ENCODE measurements at regions not wholly inside any gene's neighbourhood (a gene's known extent, or its start where the extent isn't known, plus 50 kb on each side); places are given as distances from the start of the nearest gene placed in this dataset.
A peak's percentile ranks its signal among the peaks of the same experiment; 100 is the strongest.

- Histone ChIP-seq H2AFZ (ENCODE audit: low read length, unreplicated experiment) (no peak overlapping the region), H3K27ac (ENCODE audit: low read depth, low read length) (no peak overlapping the region), H3K79me2 (ENCODE audit: control insufficient read depth, insufficient read depth, low read length, unreplicated experiment) (no peaks in the 10 kb centered on the region), H3K4me3 (ENCODE audit: low read depth, low read length) (no peak overlapping the region), H3K27me3 (ENCODE audit: insufficient read depth, low read length) (peaks cover 5% of the 10 kb centered on the region), H3K4me1 (ENCODE audit: control insufficient read depth, insufficient read depth, low read length, unreplicated experiment) (peaks cover 39% of the 10 kb centered on the region), H3K36me3 (ENCODE audit: insufficient read depth, low read length) (no peaks in the 10 kb centered on the region)
These were observed 75.0 kb upstream of the SPATA12 start for GRCh38 chr3:56985460-56985859.

- peaks cover 43% of the 10 kb centered on the region for H3K4me1 ChIP-seq (ENCODE audit: control insufficient read depth, insufficient read depth, low read length, unreplicated experiment)
- H3K36me3 ChIP-seq (ENCODE audit: insufficient read depth, low read length) = no peaks in the 10 kb centered on the region
- H3K27ac ChIP-seq (ENCODE audit: low read depth, low read length) = no peak overlapping the region
- no peaks in the 10 kb centered on the region for H3K27me3 ChIP-seq (ENCODE audit: insufficient read depth, low read length)
- H3K4me3 ChIP-seq (ENCODE audit: low read depth, low read length) = no peak overlapping the region
- no peak overlapping the region for H2AFZ ChIP-seq (ENCODE audit: low read length, unreplicated experiment)
- no peaks in the 10 kb centered on the region for H3K79me2 ChIP-seq (ENCODE audit: control insufficient read depth, insufficient read depth, low read length, unreplicated experiment)
These were observed 77.0 kb upstream of the SPATA12 start for GRCh38 chr3:56983427-56983826.

- H2AFZ ChIP-seq (ENCODE audit: low read length, unreplicated experiment) = no peak overlapping the region
- peaks cover 47% of the 10 kb centered on the region for H3K4me1 ChIP-seq (ENCODE audit: control insufficient read depth, insufficient read depth, low read length, unreplicated experiment)
- peak overlapping the region; percentile 80 for H3K27ac ChIP-seq (ENCODE audit: low read depth, low read length)
These were observed 78.8 kb upstream of the SPATA12 start for GRCh38 chr3:56981445-56982230.

GRCh38 chr3:56980798-56981390 lies 79.6 kb upstream of the SPATA12 start:
- Histone ChIP-seq H3K27ac (ENCODE audit: low read depth, low read length) (peak overlapping the region; percentile 80), H2AFZ (ENCODE audit: low read length, unreplicated experiment) (no peak overlapping the region), H3K4me1 (ENCODE audit: control insufficient read depth, insufficient read depth, low read length, unreplicated experiment) (peaks cover 40% of the 10 kb centered on the region), H3K36me3 (ENCODE audit: insufficient read depth, low read length) (no peaks in the 10 kb centered on the region), H3K4me3 (ENCODE audit: low read depth, low read length) (no peak overlapping the region), H3K79me2 (ENCODE audit: control insufficient read depth, insufficient read depth, low read length, unreplicated experiment) (no peaks in the 10 kb centered on the region), H3K27me3 (ENCODE audit: insufficient read depth, low read length) (no peaks in the 10 kb centered on the region)

More at GRCh38 chr3:56981445-56982230, 78.8 kb upstream of the SPATA12 start:
- no peaks in the 10 kb centered on the region for H3K79me2 ChIP-seq (ENCODE audit: control insufficient read depth, insufficient read depth, low read length, unreplicated experiment)
- H3K4me3 ChIP-seq (ENCODE audit: low read depth, low read length) = no peak overlapping the region
- H3K27me3 ChIP-seq (ENCODE audit: insufficient read depth, low read length) = no peaks in the 10 kb centered on the region
- H3K36me3 ChIP-seq (ENCODE audit: insufficient read depth, low read length) = no peaks in the 10 kb centered on the region

- no peaks in the 10 kb centered on the region for H3K36me3 ChIP-seq (ENCODE audit: insufficient read depth, low read length)
- peak overlapping the region; percentile 80; the same call in 1 of the 2 replicates for H3K27ac ChIP-seq (ENCODE audit: low read depth, low read length)
- no peak overlapping the region for H3K4me3 ChIP-seq (ENCODE audit: low read depth, low read length)
- H3K79me2 ChIP-seq (ENCODE audit: control insufficient read depth, insufficient read depth, low read length, unreplicated experiment) = no peaks in the 10 kb centered on the region
- H2AFZ ChIP-seq (ENCODE audit: low read length, unreplicated experiment) = no peak overlapping the region
- H3K4me1 ChIP-seq (ENCODE audit: control insufficient read depth, insufficient read depth, low read length, unreplicated experiment) = peaks cover 34% of the 10 kb centered on the region
- H3K27me3 ChIP-seq (ENCODE audit: insufficient read depth, low read length) = no peaks in the 10 kb centered on the region
These were observed 80.2 kb upstream of the SPATA12 start for GRCh38 chr3:56980243-56980642.

GRCh38 chr3:56979791-56980190 lies 80.7 kb upstream of the SPATA12 start:
- Histone ChIP-seq H3K27me3 (ENCODE audit: insufficient read depth, low read length) (no peaks in the 10 kb centered on the region), H2AFZ (ENCODE audit: low read length, unreplicated experiment) (no peak overlapping the region), H3K4me3 (ENCODE audit: low read depth, low read length) (no peak overlapping the region), H3K79me2 (ENCODE audit: control insufficient read depth, insufficient read depth, low read length, unreplicated experiment) (no peaks in the 10 kb centered on the region), H3K36me3 (ENCODE audit: insufficient read depth, low read length) (no peaks in the 10 kb centered on the region), H3K4me1 (ENCODE audit: control insufficient read depth, insufficient read depth, low read length, unreplicated experiment) (peaks cover 31% of the 10 kb centered on the region), H3K27ac (ENCODE audit: low read depth, low read length) (no peak overlapping the region)

GRCh38 chr3:56977561-56977889 lies 82.9 kb upstream of the SPATA12 start:
- Histone ChIP-seq H2AFZ (ENCODE audit: low read length, unreplicated experiment) (no peak overlapping the region), H3K79me2 (ENCODE audit: control insufficient read depth, insufficient read depth, low read length, unreplicated experiment) (no peaks in the 10 kb centered on the region), H3K27ac (ENCODE audit: low read depth, low read length) (no peak overlapping the region), H3K4me1 (ENCODE audit: control insufficient read depth, insufficient read depth, low read length, unreplicated experiment) (peaks cover 22% of the 10 kb centered on the region), H3K4me3 (ENCODE audit: low read depth, low read length) (no peak overlapping the region), H3K36me3 (ENCODE audit: insufficient read depth, low read length) (no peaks in the 10 kb centered on the region), H3K27me3 (ENCODE audit: insufficient read depth, low read length) (no peaks in the 10 kb centered on the region)

- Histone ChIP-seq H3K27me3 (ENCODE audit: insufficient read depth, low read length) (no peaks in the 10 kb centered on the region), H3K27ac (ENCODE audit: low read depth, low read length) (no peak overlapping the region), H3K4me1 (ENCODE audit: control insufficient read depth, insufficient read depth, low read length, unreplicated experiment) (peaks cover 20% of the 10 kb centered on the region)
These were observed 83.6 kb upstream of the SPATA12 start for GRCh38 chr3:56976651-56977560.

GRCh38 chr3:56975567-56975966 lies 84.9 kb upstream of the SPATA12 start:
- H3K4me3 ChIP-seq (ENCODE audit: low read depth, low read length) = no peak overlapping the region
- H3K79me2 ChIP-seq (ENCODE audit: control insufficient read depth, insufficient read depth, low read length, unreplicated experiment) = no peaks in the 10 kb centered on the region
- no peaks in the 10 kb centered on the region for H3K36me3 ChIP-seq (ENCODE audit: insufficient read depth, low read length)
- no peak overlapping the region for H2AFZ ChIP-seq (ENCODE audit: low read length, unreplicated experiment)
- H3K27ac ChIP-seq (ENCODE audit: low read depth, low read length) = no peak overlapping the region
- H3K4me1 ChIP-seq (ENCODE audit: control insufficient read depth, insufficient read depth, low read length, unreplicated experiment) = peaks cover 9% of the 10 kb centered on the region
- no peaks in the 10 kb centered on the region for H3K27me3 ChIP-seq (ENCODE audit: insufficient read depth, low read length)

More at GRCh38 chr3:56976651-56977560, 83.6 kb upstream of the SPATA12 start:
- no peak overlapping the region for H2AFZ ChIP-seq (ENCODE audit: low read length, unreplicated experiment)
- H3K79me2 ChIP-seq (ENCODE audit: control insufficient read depth, insufficient read depth, low read length, unreplicated experiment) = no peaks in the 10 kb centered on the region
- H3K4me3 ChIP-seq (ENCODE audit: low read depth, low read length) = no peak overlapping the region
- H3K36me3 ChIP-seq (ENCODE audit: insufficient read depth, low read length) = no peaks in the 10 kb centered on the region

GRCh38 chr3:56974247-56974930 lies 86.1 kb upstream of the SPATA12 start:
- H3K4me3 ChIP-seq (ENCODE audit: low read depth, low read length) = no peak overlapping the region
- no peaks in the 10 kb centered on the region for H3K27me3 ChIP-seq (ENCODE audit: insufficient read depth, low read length)
- no peaks in the 10 kb centered on the region for H3K36me3 ChIP-seq (ENCODE audit: insufficient read depth, low read length)
- H3K27ac ChIP-seq (ENCODE audit: low read depth, low read length) = no peak overlapping the region
- H3K4me1 ChIP-seq (ENCODE audit: control insufficient read depth, insufficient read depth, low read length, unreplicated experiment) = peaks cover 3% of the 10 kb centered on the region
- H3K79me2 ChIP-seq (ENCODE audit: control insufficient read depth, insufficient read depth, low read length, unreplicated experiment) = no peaks in the 10 kb centered on the region
- H2AFZ ChIP-seq (ENCODE audit: low read length, unreplicated experiment) = no peak overlapping the region
